IPS-15b (cell line): ENCODE measurements at regions not wholly inside any gene's neighbourhood (a gene's known extent, or its start where the extent isn't known, plus 50 kb on each side); places are given as distances from the start of the nearest gene placed in this dataset.
"Not testable (repeated sequence)": the region's sequence is repeated elsewhere in the genome, so short reads cannot be mapped to it uniquely, and the experiment has no call there.

ENCODE experiments used
- H3K27me3 ChIP-seq: one replicate; pipeline ENCODE4 v1.6.1; 2013; ENCODE audit warnings: low read length; ENCODE audit not compliant: control insufficient read depth, insufficient read depth
- H3K36me3 ChIP-seq: one replicate; pipeline ENCODE4 v1.6.1; 2013; ENCODE audit warnings: low read length; ENCODE audit not compliant: control insufficient read depth, insufficient read depth
- H3K4me1 ChIP-seq: one replicate; pipeline ENCODE4 v1.6.1; 2013; ENCODE audit warnings: mild to moderate bottlenecking, low read length; ENCODE audit not compliant: control insufficient read depth, insufficient read depth
- H3K4me3 ChIP-seq: one replicate; pipeline ENCODE4 v1.5.1; 2013; ENCODE audit warnings: low read depth, low read length
- H3K9ac ChIP-seq: one replicate; pipeline ENCODE4 v1.6.1; 2013; ENCODE audit warnings: low read depth, mild to moderate bottlenecking, low read length
- H3K9me3 ChIP-seq: one replicate; pipeline ENCODE4 v1.6.1; 2013; ENCODE audit warnings: mild to moderate bottlenecking, low read length; ENCODE audit not compliant: control insufficient read depth, insufficient read depth

GRCh38 chr16:48704710-48705109, 94.7 kb upstream of the N4BP1 start:
- Histone ChIP-seq H3K4me1 (no peaks in the 10 kb centered on the region), H3K9me3 (no peaks in the 10 kb centered on the region), H3K9ac (no peak overlapping the region), H3K4me3 (no peak overlapping the region), H3K27me3 (no peaks in the 10 kb centered on the region), H3K36me3 (no peaks in the 10 kb centered on the region)

GRCh38 chr16:48687421-48688038, 77.5 kb upstream of the N4BP1 start:
- Histone ChIP-seq H3K9me3 (no peaks in the 10 kb centered on the region), H3K9ac (no peak overlapping the region), H3K27me3 (no peaks in the 10 kb centered on the region), H3K4me3 (no peak overlapping the region), H3K36me3 (no peaks in the 10 kb centered on the region), H3K4me1 (no peaks in the 10 kb centered on the region)

GRCh38 chr16:48684148-48684547, 74.2 kb upstream of the N4BP1 start:
- no peak overlapping the region for H3K9ac ChIP-seq
- no peaks in the 10 kb centered on the region for H3K36me3 ChIP-seq
- no peaks in the 10 kb centered on the region for H3K27me3 ChIP-seq
- no peaks in the 10 kb centered on the region for H3K4me1 ChIP-seq
- H3K9me3 ChIP-seq: no peaks in the 10 kb centered on the region
- H3K4me3 ChIP-seq: no peak overlapping the region

- Histone ChIP-seq H3K9ac (no peak overlapping the region), H3K27me3 (no peaks in the 10 kb centered on the region)
Measured at GRCh38 chr16:48682971-48683370, 73.0 kb upstream of the N4BP1 start.

GRCh38 chr16:48681520-48681919, 71.5 kb upstream of the N4BP1 start:
- H3K27me3 ChIP-seq: no peaks in the 10 kb centered on the region
- no peak overlapping the region for H3K9ac ChIP-seq
- no peaks in the 10 kb centered on the region for H3K9me3 ChIP-seq
- no peaks in the 10 kb centered on the region for H3K36me3 ChIP-seq
- H3K4me1 ChIP-seq: no peaks in the 10 kb centered on the region
- no peak overlapping the region for H3K4me3 ChIP-seq

More at GRCh38 chr16:48682971-48683370, 73.0 kb upstream of the N4BP1 start:
- Histone ChIP-seq H3K4me1 (no peaks in the 10 kb centered on the region), H3K36me3 (no peaks in the 10 kb centered on the region), H3K4me3 (no peak overlapping the region), H3K9me3 (no peaks in the 10 kb centered on the region)

- Histone ChIP-seq H3K4me3 (no peak overlapping the region), H3K27me3 (no peaks in the 10 kb centered on the region), H3K9me3 (no peaks in the 10 kb centered on the region), H3K4me1 (no peaks in the 10 kb centered on the region), H3K9ac (no peak overlapping the region), H3K36me3 (no peaks in the 10 kb centered on the region)
Measured at GRCh38 chr16:48680881-48681280, 70.9 kb upstream of the N4BP1 start.

- Histone ChIP-seq H3K4me3 (no peak overlapping the region), H3K4me1 (no peaks in the 10 kb centered on the region), H3K27me3 (no peaks in the 10 kb centered on the region), H3K9me3 (no peaks in the 10 kb centered on the region), H3K36me3 (no peaks in the 10 kb centered on the region), H3K9ac (no peak overlapping the region)
Measured at GRCh38 chr16:48676836-48677235, 66.9 kb upstream of the N4BP1 start.

GRCh38 chr16:48668184-48668583, 58.2 kb upstream of the N4BP1 start:
- not testable (repeated sequence) for H3K9me3 ChIP-seq, H3K36me3 ChIP-seq, H3K4me3 ChIP-seq, H3K4me1 ChIP-seq, H3K27me3 ChIP-seq, H3K9ac ChIP-seq

- Histone ChIP-seq H3K9ac (no peak overlapping the region), H3K9me3 (no peaks in the 10 kb centered on the region), H3K36me3 (no peaks in the 10 kb centered on the region), H3K4me1 (no peaks in the 10 kb centered on the region), H3K27me3 (no peaks in the 10 kb centered on the region), H3K4me3 (no peak overlapping the region)
Measured at GRCh38 chr16:48659940-48660339, 50.0 kb upstream of the N4BP1 start.
